ENCODE measurements at regions not wholly inside any gene's neighbourhood (a gene's known extent, or its start where the extent isn't known, plus 50 kb on each side); places are given as distances from the start of the nearest gene placed in this dataset.

DNA sequence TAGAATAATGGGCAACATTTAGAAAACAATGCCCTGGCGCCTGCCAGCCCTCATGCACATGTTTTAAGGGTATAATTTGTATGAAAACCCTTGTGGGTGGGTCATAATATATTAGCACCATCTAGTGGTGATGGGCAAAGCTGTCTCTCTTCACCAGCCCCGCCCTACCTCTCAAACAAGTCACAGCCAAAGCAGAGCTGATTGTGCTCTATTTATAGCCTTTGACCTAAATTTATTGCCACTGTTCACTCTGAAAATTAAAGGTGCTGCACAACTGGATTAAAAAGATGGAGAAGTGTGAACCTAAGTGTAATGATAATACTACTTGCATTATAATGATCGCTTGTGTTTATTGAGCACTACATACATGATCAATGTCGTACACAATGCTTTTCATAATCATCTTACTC lies 131.9 kb upstream of the ANKH start (continued):
- TF ChIP-seq BMI1 (IDR thresholded peaks at IDR 0.05; ENCODE audit: borderline replicate concordance) (no peak), ZSCAN29 (IDR thresholded peaks at IDR 0.05) (no peak), HCFC1 (IDR thresholded peaks at IDR 0.05; ENCODE audit: low read length) (no peak), RELA (IDR thresholded peaks at IDR 0.05; ENCODE audit: borderline replicate concordance, partially characterized antibody) (no peak), LARP7 (IDR thresholded peaks at IDR 0.05) (no peak), ZNF24 (IDR thresholded peaks at IDR 0.05) (no peak)
- TF ChIP-seq, protein P1, sequence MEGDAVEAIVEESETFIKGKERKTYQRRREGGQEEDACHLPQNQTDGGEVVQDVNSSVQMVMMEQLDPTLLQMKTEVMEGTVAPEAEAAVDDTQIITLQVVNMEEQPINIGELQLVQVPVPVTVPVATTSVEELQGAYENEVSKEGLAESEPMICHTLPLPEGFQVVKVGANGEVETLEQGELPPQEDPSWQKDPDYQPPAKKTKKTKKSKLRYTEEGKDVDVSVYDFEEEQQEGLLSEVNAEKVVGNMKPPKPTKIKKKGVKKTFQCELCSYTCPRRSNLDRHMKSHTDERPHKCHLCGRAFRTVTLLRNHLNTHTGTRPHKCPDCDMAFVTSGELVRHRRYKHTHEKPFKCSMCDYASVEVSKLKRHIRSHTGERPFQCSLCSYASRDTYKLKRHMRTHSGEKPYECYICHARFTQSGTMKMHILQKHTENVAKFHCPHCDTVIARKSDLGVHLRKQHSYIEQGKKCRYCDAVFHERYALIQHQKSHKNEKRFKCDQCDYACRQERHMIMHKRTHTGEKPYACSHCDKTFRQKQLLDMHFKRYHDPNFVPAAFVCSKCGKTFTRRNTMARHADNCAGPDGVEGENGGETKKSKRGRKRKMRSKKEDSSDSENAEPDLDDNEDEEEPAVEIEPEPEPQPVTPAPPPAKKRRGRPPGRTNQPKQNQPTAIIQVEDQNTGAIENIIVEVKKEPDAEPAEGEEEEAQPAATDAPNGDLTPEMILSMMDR (IDR thresholded peaks at IDR 0.05 in 2 of 3, conservative IDR thresholded peaks at IDR 0.05 in 1 of 3; ENCODE audit: control insufficient read depth in 2 of 3, extremely low read depth in 1 of 3, insufficient read depth in 1 of 3, low read depth in 3 of 3, low read length in 3 of 3), result peak; percentile 72 to 88 (median 76); a peak in 5 of 6 replicates

DNA sequence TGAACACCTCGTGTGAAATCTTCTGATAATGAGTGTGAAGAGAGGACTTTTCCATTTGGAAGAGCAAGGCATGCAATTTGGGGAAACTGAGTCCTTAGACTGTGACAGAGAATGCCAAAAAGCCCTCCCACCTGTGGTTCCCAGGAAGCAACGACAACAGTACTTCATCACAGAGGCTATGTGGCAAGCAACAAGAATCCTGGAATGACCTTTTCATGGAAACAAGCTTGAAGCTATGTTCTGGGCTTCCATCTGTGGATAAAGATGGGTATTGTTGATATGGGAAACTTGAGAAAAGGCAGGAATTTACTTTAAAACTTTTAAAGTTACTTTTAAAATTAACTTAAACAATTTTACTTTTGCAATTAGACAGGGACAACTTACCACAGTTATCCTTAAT lies 131.2 kb upstream of the ANKH start:
- H3K36me3 ChIP-seq (ENCODE audit: control insufficient read depth in 2 of 2, insufficient read depth in 2 of 2, low read length in 1 of 2), result no peaks in the 10 kb centered on the region
- FAIRE-seq, result no peak
- TF ChIP-seq, protein P2, sequence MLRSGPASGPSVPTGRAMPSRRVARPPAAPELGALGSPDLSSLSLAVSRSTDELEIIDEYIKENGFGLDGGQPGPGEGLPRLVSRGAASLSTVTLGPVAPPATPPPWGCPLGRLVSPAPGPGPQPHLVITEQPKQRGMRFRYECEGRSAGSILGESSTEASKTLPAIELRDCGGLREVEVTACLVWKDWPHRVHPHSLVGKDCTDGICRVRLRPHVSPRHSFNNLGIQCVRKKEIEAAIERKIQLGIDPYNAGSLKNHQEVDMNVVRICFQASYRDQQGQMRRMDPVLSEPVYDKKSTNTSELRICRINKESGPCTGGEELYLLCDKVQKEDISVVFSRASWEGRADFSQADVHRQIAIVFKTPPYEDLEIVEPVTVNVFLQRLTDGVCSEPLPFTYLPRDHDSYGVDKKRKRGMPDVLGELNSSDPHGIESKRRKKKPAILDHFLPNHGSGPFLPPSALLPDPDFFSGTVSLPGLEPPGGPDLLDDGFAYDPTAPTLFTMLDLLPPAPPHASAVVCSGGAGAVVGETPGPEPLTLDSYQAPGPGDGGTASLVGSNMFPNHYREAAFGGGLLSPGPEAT (IDR thresholded peaks at IDR 0.05; ENCODE audit: low read depth), result no peak
- TF ChIP-seq CBX5 (IDR thresholded peaks at IDR 0.05; ENCODE audit: low read depth), result no peak
- TF ChIP-seq TARDBP (IDR thresholded peaks at IDR 0.05; ENCODE audit: borderline replicate concordance), result no peak
- TF ChIP-seq, protein P3, sequence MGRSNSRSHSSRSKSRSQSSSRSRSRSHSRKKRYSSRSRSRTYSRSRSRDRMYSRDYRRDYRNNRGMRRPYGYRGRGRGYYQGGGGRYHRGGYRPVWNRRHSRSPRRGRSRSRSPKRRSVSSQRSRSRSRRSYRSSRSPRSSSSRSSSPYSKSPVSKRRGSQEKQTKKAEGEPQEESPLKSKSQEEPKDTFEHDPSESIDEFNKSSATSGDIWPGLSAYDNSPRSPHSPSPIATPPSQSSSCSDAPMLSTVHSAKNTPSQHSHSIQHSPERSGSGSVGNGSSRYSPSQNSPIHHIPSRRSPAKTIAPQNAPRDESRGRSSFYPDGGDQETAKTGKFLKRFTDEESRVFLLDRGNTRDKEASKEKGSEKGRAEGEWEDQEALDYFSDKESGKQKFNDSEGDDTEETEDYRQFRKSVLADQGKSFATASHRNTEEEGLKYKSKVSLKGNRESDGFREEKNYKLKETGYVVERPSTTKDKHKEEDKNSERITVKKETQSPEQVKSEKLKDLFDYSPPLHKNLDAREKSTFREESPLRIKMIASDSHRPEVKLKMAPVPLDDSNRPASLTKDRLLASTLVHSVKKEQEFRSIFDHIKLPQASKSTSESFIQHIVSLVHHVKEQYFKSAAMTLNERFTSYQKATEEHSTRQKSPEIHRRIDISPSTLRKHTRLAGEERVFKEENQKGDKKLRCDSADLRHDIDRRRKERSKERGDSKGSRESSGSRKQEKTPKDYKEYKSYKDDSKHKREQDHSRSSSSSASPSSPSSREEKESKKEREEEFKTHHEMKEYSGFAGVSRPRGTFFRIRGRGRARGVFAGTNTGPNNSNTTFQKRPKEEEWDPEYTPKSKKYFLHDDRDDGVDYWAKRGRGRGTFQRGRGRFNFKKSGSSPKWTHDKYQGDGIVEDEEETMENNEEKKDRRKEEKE (IDR thresholded peaks at IDR 0.05), result no peak
- TF ChIP-seq SUPT20H (IDR thresholded peaks at IDR 0.05; ENCODE audit: borderline replicate concordance, control insufficient read depth, low read depth, low read length), result no peak
- TF ChIP-seq, protein P4, sequence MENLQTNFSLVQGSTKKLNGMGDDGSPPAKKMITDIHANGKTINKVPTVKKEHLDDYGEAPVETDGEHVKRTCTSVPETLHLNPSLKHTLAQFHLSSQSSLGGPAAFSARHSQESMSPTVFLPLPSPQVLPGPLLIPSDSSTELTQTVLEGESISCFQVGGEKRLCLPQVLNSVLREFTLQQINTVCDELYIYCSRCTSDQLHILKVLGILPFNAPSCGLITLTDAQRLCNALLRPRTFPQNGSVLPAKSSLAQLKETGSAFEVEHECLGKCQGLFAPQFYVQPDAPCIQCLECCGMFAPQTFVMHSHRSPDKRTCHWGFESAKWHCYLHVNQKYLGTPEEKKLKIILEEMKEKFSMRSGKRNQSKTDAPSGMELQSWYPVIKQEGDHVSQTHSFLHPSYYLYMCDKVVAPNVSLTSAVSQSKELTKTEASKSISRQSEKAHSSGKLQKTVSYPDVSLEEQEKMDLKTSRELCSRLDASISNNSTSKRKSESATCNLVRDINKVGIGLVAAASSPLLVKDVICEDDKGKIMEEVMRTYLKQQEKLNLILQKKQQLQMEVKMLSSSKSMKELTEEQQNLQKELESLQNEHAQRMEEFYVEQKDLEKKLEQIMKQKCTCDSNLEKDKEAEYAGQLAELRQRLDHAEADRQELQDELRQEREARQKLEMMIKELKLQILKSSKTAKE (IDR thresholded peaks at IDR 0.05; ENCODE audit: low read depth, poor library complexity, severe bottlenecking), result no peak
- no peak for TF ChIP-seq RAD21 (IDR thresholded peaks at IDR 0.05; ENCODE audit: insufficient read depth, low read depth, low read length)
- no peak for TF ChIP-seq IRF4 (IDR thresholded peaks at IDR 0.05; ENCODE audit: low read depth, low read length)

More for the DNA sequence above, 131.2 kb upstream of the ANKH start:
- no TSS peak for BruUV-seq (replicated peaks)
- no peaks in the 10 kb centered on the region for H3K79me2 ChIP-seq (ENCODE audit: control insufficient read depth, insufficient read depth, low read length)
- in situ Hi-C loops (cut with MboI), result loop anchor here (5.0 to 25.0 kb wide), 2 partner anchors 280 to 640 kb away; no protein-coding TSS in a partner anchor
- RAD21 ChIA-PET (ENCODE audit: unreplicated experiment), result interaction anchor here (1.2 to 4.9 kb wide), 9 partner anchors 10 to 336 kb away, joined by 3 to 65 read pairs (median 5); no protein-coding TSS in a partner anchor
- WGBS (ENCODE audit: insufficient coverage, insufficient replicate concordance, low lambda C conversion rate, missing lambda C conversion rate), result 0% methylated on average over 2 of the region's 2 CpGs
- H3K4me3 ChIP-seq, result no peak overlapping the region
- no peak for ATAC-seq
- H3K9me3 ChIP-seq (replicated peaks; ENCODE audit: control insufficient read depth, insufficient read depth, low read length), result peaks cover 6% of the 10 kb centered on the region; the same call in 2 of the 3 replicates
- H3K4me1 ChIP-seq (ENCODE audit: control insufficient read depth, insufficient read depth, low read length), result no peaks in the 10 kb centered on the region
- CTCF ChIA-PET, result interaction anchor here (0.8 to 8.1 kb wide), 22 partner anchors 10 to 323 kb away, joined by 3 to 213 read pairs (median 5); no protein-coding TSS in a partner anchor
- SMC1A ChIA-PET (ENCODE audit: uncharacterized antibody, unreplicated experiment), result interaction anchor here (0.7 to 8.4 kb wide), 11 partner anchors 10 to 324 kb away, joined by 3 to 90 read pairs (median 4); no protein-coding TSS in a partner anchor
- H3K27me3 ChIP-seq (replicated peaks in 1 of 2; ENCODE audit: control insufficient read depth in 2 of 2, insufficient read depth in 2 of 2, low read length in 1 of 2), result no peaks in the 10 kb centered on the region
- H3K9ac ChIP-seq (ENCODE audit: control insufficient read depth, insufficient read depth, low read length), result no peak overlapping the region
- POLR2A ChIA-PET, result interaction anchor here (1.3 kb wide), 1 partner anchor 276 kb away, joined by 6 read pairs; no protein-coding TSS in a partner anchor
- intact Hi-C loops (cut with micrococcal nuclease; ENCODE audit: unreplicated experiment), result loop anchor here (1.0 to 5.0 kb wide), 4 partner anchors 56 to 318 kb away; partner anchors contain the start of gene ANKH
- no peak overlapping the region for H3K27ac ChIP-seq (ENCODE audit: control insufficient read depth, insufficient read depth)
- no peak overlapping the region for H2AFZ ChIP-seq (ENCODE audit: control insufficient read depth, low read depth, low read length)
- no peak overlapping the region for H3K4me2 ChIP-seq (ENCODE audit: control insufficient read depth, insufficient read depth)
- no peak for DNase-seq (ENCODE audit: low read depth, low spot score)
- no peaks in the 10 kb centered on the region for H4K20me1 ChIP-seq (ENCODE audit: control insufficient read depth, insufficient read depth)
